ENCODE measurements at regions not wholly inside any gene's neighbourhood (a gene's known extent, or its start where the extent isn't known, plus 50 kb on each side); places are given as distances from the start of the nearest gene placed in this dataset.

GRCh38 chr2:145411493-145411892, 891.6 kb upstream of the ZEB2 start:
- TF ChIP-seq EP300 (IDR thresholded peaks at IDR 0.05) (no peak), CTCF (IDR thresholded peaks at IDR 0.05) (no peak), POLR2AphosphoS5 (IDR thresholded peaks at IDR 0.05) (no peak), POLR2A (IDR thresholded peaks at IDR 0.05) (no peak)
